ENCODE measurements at regions not wholly inside any gene's neighbourhood (a gene's known extent, or its start where the extent isn't known, plus 50 kb on each side); places are given as distances from the start of the nearest gene placed in this dataset.
"Not testable (repeated sequence)": the region's sequence is repeated elsewhere in the genome, so short reads cannot be mapped to it uniquely, and the experiment has no call there.

- DNase-seq (ENCODE audit: low spot score) = no peak
Observed at GRCh38 chr2:16188261-16188890, 248.0 kb downstream of the MYCN start.

- DNase-seq (ENCODE audit: low spot score) = no peak
Observed at GRCh38 chr2:16187482-16187817, 247.1 kb downstream of the MYCN start.

- DNase-seq (ENCODE audit: low spot score) = no peak
Observed at GRCh38 chr2:16186661-16187481, 246.5 kb downstream of the MYCN start.

- no peak for DNase-seq (ENCODE audit: low spot score)
Observed at GRCh38 chr2:16185801-16186272, 245.5 kb downstream of the MYCN start.

- DNase-seq (ENCODE audit: low spot score) = no peak
Observed at GRCh38 chr2:16184945-16185660, 244.8 kb downstream of the MYCN start.

GRCh38 chr2:16184341-16184890 lies 244.1 kb downstream of the MYCN start:
- no peak for DNase-seq (ENCODE audit: low spot score)

- DNase-seq (ENCODE audit: low spot score) = no peak
Observed at GRCh38 chr2:16183345-16183744, 243.0 kb downstream of the MYCN start.

GRCh38 chr2:16182841-16183240 lies 242.5 kb downstream of the MYCN start:
- no peak for DNase-seq (ENCODE audit: low spot score)

- DNase-seq (ENCODE audit: low spot score) = not testable (repeated sequence)
Observed at GRCh38 chr2:16182311-16182815, 242.0 kb downstream of the MYCN start.

- no peak for DNase-seq (ENCODE audit: low spot score)
Observed at GRCh38 chr2:16181741-16182090, 241.4 kb downstream of the MYCN start.

GRCh38 chr2:16181062-16181740 lies 240.9 kb downstream of the MYCN start:
- DNase-seq (ENCODE audit: low spot score) = no peak

GRCh38 chr2:16180631-16181030 lies 240.3 kb downstream of the MYCN start:
- no peak for DNase-seq (ENCODE audit: low spot score)

- no peak for DNase-seq (ENCODE audit: low spot score)
Observed at GRCh38 chr2:16179701-16180416, 239.5 kb downstream of the MYCN start.

- no peak for DNase-seq (ENCODE audit: low spot score)
Observed at GRCh38 chr2:16178551-16179130, 238.3 kb downstream of the MYCN start.

- no peak for DNase-seq (ENCODE audit: low spot score)
Observed at GRCh38 chr2:16177671-16178180, 237.4 kb downstream of the MYCN start.

GRCh38 chr2:16176971-16177480 lies 236.7 kb downstream of the MYCN start:
- no peak for DNase-seq (ENCODE audit: low spot score)

GRCh38 chr2:16175247-16175825 lies 235.0 kb downstream of the MYCN start:
- no peak for DNase-seq (ENCODE audit: low spot score)

- no peak for DNase-seq (ENCODE audit: low spot score)
Observed at GRCh38 chr2:16174693-16175045, 234.3 kb downstream of the MYCN start.

- no peak for DNase-seq (ENCODE audit: low spot score)
Observed at GRCh38 chr2:16173893-16174692, 233.7 kb downstream of the MYCN start.

Data from NAMALWA (cell line).